Amygdala (tissue), 56 donors: ENCODE measurements at regions not wholly inside any gene's neighbourhood (a gene's known extent, or its start where the extent isn't known, plus 50 kb on each side); places are given as distances from the start of the nearest gene placed in this dataset.

Experiments
- DNase-seq, 56 donors: peaks; one replicate each; lab custom pipeline; 2025; lab: John Stamatoyannopoulos, UW

DNA sequence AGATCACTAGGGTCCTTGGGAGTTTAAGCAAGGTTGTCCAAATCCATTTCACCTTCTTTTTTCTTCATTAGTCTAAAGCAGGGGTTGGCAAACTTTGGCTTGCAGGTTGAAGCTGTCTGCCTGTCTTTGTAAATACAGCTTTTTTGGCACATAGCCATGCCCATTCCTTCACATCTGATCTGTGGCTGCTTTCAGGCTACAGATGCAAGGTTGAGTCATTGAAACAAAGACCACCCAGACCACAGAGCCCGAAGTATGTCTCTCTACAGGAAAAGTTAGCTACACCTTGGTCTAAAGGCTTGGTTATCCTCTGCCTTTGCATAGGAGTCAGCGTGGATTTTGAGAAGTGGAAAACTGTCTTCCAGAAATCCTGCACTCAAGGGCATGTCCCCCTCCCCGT lies 238.1 kb upstream of the STS start:
- no peak for DNase-seq

DNA sequence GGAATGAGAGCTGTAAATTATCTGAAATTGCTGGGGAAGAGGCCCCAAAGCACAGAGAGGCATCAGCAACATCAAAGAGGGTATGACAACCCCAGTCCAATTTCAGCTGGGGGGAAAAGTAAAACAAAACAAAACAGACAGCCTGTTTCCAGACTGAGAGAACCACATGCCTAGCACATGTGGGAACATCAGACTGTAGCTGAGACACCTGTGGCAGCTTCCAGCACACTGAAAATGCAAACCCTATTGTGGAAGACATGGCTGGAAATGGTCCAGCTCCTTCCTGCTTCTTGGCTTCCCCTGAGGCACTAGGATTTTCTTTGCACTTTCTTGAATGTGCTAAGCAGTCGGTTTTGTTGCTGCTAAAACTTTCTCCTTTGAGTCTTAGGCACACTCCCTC lies 240.9 kb upstream of the STS start:
- no peak for DNase-seq

DNA sequence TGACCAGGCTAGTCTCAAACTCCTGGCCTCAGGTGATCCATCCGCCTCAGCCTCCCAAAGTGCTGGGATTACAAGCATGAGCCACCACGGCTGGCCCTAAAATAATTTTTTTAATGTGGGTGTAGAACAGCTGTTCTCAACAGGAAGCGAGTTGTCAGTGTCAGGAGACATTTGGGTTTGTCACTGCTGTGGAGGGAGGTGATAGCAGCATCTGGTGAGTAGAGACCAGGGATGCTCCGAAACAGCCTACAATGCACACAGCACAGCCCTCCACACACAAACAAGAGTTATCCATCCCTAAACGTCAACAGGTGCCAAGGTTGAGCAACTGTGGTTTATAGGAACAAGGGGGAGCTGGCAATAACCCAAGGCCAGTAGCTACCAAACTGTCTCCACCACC lies 243.4 kb upstream of the STS start:
- DNase-seq, result no peak

DNA sequence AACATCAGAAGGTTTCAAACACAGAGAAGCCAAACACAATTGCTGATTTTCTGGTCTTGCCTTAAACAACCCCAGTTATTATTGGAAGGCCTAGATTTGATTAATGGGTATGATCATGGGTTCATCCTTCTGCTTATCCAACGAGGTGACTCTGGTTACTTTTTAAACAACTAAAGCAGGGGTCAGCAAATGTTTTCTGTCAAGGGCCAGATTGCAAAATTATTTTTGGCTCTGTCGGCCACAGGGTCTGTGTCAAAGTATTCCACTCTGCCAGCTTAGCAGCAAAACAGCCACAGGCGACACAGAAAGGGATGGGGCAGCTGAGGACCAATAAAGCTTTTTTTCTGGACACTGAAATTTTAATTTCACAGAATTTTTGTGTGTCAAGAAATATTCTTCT lies 249.1 kb upstream of the STS start:
- no peak for DNase-seq

DNA sequence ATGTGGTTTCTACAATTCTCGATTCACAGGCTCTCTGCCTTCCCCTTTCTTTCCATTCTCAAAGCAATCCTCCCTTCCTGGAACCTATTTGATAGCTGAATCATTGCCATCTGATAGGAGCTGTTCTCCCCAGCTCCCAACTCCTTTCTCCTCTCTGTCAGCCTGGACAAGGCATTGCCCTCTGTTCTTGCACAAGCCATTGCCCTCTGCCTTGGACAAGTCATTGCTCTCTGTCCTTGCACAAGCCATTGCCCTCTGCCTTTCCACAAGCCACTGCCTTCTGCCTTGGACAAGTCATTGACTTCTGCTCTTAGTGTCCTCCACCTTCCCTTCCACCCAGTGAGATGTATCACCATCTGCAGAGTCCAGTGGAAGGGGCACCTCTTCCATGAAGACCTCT lies 256.1 kb upstream of the STS start:
- DNase-seq, result no peak

DNA sequence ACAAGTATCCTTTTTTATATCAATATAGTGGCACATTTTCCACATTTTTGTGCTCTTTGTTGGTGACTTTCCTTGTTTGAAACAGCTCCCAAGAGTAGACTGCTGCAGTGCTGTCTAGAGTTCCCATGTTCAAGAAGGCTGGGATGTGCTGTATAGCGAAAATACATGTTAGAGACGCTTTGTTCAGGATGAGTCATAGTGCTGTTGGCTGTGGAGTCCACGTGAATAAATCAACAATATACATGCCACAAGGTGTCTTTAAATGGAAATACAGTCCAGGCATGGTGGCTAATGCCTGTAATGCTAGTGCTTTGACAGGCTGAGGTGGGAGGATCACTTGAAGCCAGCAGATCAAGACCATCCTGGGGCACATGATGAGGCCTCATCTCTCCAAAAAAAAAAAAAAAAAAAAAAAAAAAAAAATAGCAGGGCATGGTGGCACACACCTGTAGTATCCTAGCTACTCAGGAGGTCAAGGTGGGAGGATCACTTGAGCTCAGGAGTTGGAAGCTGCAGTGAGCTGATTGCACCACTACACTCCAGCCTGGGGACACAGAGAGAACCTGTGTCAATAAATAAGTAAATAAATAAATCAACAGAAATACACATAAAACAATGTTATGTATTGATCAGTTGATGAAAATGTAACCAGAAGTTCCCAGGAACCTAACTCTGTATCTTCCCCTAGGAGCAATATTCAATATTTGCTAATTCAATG lies 256.8 kb upstream of the STS start:
- no peak for DNase-seq

DNA sequence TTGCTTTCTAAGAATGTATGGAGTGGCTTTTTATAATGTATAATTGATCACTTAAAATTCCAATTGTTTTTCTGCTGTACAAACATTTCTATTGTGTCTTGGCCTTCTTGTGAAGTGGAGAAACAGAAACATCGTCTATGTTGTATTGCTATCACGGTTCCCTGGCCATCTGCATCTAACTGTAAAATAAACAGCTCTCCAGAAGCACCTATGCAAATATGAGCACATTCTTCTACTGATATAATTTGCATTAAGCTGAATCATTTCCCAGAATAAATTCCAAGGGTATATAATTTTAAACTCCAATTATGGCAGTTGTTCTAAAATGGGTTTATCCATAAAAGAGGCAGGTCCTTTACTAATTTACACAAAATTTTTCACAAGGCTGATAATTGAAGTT lies 261.6 kb upstream of the STS start:
- no peak for DNase-seq

DNA sequence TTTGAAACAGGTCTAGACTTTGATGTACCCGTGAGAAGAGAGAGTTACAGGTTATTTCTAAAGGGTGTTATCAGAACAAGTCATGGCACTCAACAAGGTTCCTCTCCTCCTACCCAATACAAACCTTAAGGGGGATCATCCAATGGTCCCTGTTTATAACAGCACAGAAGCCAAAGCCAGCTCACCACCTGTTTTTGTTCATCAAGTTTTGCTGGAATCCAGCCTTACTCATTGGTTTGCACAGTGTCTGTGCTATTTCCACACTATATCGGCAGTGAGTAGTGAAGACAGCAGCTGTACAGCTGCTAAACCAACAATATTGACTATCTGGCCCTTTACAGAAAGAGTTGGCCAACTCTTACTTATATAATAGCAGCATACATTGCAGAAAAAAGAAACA lies 262.1 kb upstream of the STS start:
- no peak for DNase-seq

DNA sequence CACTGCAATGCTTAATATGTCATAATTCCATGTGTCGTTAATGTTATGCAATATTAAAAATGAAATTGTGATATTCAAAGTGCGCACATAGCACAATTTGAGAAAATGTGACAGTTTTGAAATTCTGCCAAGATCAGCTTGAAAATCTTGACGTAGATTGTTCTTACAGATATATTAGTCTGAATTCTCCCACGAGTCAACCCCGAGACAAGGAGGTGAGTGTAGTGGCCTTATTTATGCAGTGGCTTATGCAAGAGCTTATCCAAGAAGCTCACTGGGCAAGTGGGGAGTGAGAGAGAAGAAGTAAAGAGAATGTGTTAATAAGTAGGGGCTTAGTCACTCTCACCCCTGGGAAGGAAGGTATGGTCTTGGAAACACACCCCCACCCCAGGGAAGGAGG lies 286.1 kb upstream of the STS start:
- no peak for DNase-seq

DNA sequence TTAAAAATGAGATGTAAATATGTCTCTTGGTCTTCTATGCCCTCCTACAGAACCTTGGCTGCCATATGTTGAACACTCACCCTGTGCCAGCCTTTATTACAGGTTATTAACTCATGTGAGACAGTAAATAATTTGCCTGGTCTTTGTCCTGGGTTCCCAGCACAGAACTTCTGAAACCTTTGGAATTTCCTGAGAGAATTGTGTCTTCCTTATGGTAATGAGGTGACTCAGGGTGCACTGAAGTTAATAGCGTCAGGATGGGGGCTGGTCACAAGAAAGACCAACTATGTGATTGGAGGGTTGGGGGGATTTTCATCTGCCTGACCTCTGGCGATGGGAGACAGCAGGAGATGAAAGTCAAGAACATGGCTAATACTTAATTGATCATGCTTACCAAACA lies 289.8 kb upstream of the STS start:
- DNase-seq, result no peak

DNA sequence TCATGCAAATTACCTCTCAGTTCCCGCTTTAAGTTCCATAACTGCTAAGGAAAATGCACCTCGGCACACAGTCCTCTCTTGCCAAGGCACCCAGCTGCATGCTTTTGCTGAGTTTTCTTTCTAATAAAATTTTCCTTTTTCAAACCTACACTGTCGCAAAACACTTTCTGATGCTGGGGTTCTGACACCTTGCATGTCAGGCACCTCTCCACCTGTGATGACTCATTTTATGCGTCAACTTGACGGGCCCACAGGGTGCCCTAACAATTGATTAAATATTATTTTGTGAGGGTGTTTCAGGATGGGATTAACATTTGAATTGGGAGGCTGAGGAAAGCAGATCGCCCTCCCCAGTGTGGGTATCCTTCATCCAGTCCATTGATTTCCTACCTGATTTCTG lies 291.0 kb upstream of the STS start:
- no peak for DNase-seq

DNA sequence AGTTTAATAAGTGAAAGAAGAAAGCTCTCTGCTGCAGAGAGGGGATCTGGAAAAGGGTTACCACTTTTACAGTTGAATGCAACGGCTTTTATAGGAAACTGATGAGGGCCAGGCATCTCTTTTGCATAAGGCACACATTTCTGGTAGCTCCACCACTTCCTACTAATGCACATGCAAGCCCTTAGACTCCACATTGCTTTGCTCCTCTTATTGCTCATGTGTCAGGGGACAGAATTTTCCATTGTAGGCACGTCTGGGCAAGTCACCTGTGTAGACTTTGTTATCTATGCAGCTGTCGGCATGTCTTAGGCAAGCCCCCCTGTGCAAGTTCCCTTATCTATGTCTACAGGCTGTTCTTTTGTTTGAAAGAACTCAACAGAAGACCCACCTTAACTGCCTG lies 294.6 kb upstream of the STS start:
- no peak for DNase-seq

DNA sequence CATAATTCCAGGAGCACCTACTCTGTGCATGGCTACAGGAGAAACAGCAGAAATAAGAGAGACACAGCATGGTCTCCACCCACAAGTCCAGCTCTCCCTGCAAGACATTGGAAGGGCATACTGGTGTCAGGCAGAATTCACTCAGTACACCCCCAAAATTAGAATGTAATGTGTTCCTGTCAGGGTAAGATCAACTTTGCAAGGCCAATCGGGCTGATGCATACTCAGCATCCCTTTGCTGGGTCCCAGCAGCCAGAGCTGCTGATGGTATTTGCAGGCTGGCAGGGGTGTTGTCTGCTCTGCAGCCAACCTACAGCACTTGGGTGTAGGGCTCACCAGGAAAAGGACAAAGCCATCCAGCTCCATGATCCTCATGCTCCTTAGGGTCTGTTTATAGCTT lies 295.4 kb upstream of the STS start:
- no peak for DNase-seq

DNA sequence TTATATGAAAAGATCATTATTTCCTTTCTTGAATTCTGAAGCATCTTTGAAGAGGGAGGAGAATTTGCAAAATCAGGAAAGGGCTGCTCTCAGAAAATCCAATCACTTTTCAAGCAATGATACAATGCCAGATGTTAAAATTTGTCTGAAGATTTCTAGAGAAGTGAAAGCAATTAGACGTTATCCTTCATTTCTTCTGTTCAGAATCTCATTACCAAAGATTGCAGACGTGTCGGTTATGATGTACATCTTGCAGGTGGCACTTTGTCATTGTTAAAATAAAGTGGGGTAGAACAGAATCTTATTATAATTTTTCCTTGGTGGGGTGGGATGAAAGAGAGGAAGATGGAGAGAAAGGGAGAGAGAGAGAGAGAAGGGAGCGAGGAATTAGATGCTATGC lies 296.4 kb upstream of the STS start:
- DNase-seq, result no peak

DNA sequence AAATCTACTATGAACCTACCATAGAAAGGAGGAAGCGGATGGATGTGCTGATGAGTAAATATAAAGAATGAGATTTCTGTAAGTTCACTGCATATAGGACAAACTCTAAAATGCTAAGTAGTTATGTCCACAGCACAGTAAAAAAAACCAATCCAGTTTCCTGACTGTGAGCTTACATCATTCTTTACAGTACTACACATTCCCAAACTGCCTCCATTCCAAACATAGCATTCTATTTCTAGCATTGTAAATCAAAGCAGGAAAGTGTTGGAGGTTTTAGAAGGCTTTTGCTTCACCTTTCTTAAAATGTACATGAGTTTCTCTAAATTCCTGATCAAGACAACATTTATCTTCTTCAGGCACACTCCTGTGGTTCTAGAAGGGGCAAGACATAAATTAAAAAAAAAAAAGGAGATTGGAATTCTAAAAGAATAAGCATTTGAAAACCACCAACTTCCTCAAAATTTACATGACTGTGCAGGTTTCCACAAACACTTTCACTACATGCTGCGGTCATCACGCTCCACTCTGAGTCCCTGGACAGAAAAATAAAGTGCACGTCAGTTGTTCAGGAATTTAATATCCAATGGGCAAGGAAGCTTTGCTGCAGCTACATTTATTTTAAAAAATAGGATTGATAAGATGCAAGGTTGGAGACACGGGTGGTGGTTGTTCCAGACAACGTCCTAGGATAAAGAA lies 297.6 kb upstream of the STS start:
- no peak for DNase-seq

DNA sequence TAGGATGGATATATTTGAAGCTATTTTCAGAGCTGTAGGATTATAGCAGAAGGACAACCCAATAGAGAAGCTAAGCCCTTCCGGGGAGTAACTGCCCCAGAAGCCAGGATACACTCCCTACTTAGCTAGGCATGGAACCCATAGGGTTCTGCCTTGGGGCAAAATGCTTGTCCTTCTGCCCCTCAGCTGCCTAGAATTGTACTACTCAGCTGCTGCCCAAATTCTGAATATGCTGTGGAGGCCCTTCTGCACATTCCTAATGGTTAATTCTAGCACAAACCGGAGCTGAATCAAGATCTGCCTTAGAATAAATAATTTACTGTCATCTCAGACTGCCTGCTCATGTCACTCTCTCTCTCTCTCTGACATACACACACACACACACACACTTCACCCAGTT lies 297.7 kb upstream of the VCX3A start:
- no peak for DNase-seq

DNA sequence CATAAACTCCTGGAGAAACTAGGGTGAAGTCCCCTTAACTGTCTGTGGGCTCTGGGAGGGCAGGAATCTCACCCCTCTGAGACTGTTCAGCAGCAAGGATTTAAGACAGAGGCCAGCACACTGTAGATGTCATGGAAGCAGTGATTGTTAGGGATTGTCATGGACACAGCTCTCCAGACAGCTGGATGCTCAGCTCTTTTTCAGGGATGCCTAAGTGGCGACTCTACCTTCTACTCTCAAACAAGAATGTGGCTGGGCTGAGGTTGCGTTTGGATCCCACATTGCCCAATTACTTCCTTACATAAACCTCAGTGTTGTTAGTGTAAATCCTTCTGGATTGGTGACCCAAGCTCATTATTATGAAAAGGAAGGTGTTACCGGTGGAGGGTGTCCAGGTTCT lies 291.9 kb upstream of the VCX3A start:
- no peak for DNase-seq

DNA sequence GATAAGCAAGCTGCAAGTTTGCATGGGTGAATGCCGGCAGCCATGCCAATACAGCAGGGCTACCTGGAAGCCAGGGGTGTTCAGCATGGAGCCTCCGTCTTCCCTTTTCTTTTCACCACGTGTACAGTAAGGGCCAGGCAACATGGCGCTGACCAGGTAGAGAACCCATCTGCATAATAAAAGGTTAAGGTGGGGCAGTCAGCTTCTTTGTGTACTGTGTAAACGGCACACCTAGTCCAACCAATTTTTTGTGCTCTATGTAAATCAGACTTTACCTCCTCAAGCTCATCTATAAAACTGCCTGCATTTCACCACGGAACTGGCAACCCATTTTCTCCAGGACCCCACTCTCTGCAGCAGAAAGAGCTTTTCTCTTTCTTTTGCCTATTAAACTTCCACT lies 286.8 kb upstream of the VCX3A start:
- DNase-seq, result no peak

DNA sequence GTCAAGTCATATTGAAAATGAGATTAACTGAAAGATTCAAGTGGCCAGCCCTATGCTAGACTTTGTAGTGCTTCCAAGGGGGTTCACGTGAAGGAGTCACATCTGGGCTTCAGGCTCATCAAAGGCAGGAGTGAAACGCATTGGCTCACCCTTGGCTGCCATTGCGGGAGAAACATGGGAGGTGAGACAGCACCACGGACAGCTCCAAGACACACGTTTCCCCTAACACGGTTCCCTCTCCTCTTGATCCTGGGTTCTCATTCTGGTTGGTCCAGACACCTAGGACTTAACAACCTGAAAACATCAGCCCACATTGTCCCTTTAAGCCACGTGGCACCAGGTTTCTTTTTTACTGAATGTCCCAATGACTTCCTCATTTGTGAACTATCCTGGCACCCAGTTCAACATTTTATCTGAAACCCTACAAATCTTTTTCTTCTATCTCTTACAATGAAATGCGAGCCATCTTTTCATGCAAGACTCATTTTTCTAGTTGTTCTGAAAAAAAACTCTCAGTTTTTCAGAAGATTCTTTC lies 279.0 kb upstream of the VCX3A start:
- no peak for DNase-seq

DNA sequence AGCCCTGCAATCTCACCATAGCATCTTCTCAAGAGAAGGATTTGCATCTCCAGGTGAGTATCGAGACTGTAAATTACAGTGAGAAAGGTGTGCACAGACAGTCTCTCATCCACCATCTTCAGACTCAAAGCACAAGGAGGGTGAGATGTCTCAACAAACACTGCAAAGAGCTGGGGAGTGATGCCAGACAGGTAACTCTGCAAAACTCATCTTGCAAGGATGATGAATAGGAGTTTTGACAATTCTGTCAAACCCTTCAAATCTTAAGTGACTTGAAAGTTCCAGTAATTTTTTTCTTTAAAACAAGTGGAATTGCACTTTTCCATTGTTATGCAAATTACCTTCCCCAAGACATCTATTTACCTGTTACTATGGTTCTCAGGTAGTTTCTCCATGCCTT lies 277.2 kb upstream of the VCX3A start:
- no peak for DNase-seq

DNA sequence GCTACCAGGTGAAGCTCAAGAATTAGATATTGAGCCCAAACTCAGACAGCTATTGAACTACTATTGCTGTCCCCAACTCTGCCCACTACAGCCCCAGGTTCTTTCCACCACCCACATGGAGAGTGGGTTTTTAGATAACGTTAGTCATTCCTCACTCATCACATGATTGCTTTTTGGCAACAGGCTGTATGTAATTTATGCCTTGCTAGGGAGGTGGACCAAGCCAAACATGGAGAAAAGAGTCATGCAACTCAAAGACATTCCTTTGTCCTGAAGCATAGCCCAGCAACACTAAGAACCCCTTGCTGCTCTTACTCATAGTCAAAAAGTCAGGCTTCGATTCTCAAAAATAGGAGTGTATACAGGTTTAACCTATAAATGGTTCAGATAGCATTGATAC lies 275.9 kb upstream of the VCX3A start:
- DNase-seq, result no peak

DNA sequence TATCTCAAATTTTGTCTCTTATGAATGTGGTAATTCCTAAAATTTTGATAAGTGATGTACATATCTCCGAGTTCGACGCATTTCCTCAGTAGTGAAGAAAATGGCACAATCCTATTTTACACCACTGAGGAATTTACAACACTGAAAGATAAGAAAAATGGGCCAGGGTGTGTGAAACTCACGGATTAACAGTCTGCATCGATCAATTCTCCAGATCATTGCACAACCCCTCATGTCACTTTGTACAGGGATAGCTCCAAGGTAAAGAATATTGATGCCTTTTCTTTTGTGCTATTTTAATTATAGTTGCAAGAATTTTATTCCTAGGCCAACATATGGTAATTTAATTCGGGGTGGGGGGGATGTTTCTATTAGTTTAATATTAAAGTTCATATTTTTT lies 268.7 kb upstream of the VCX3A start:
- no peak for DNase-seq

DNA sequence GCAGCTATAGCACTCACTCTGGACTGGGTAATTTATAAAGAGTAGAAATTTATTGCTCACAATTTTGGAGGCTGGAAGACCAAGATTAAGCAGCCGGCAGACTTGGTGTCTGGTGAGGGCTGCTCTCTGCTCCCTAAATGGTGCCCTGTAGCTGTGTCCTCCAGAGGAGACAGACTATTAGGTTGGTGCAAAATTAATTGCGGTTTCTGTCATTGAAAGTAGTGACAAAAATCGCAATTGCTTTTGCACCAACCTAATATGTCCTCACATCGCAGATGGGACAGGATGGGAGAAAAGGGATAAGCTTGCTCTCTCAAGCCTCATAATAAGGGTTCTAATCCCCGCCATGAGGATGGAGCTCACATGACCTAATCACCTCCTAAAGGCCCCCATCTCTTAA lies 258.1 kb upstream of the VCX3A start:
- no peak for DNase-seq
